HCT116 (cell line): ENCODE measurements at regions not wholly inside any gene's neighbourhood (a gene's known extent, or its start where the extent isn't known, plus 50 kb on each side); places are given as distances from the start of the nearest gene placed in this dataset.

Experiments used
- ATAC-seq: fragments of 200-7000 bp; cut with Tn5 transposase; 2 replicates; pipeline ENCODE4 v1.9.1; 2020; ENCODE audit warnings: mild to moderate bottlenecking, moderate library complexity
- BruUV-seq: library from RNA; stranded (reverse); fragments of 400-500 nt; replicated peaks from 2 replicates; lab custom pipeline; 2021; lab: Mats Ljungman, UMichigan
- CTCF ChIA-PET: fragments of 300-600 bp; sonication (Branson Sonifier 250); formaldehyde crosslinking; loops from one replicate; lab custom pipeline; 2021; ENCODE audit warnings: antibody characterized with exemption; lab: Charles Lee
- POLR2A ChIA-PET: fragments of 300-600, 350-600 bp; sonication (Branson Sonifier 250); formaldehyde crosslinking; loops from one replicate; lab custom pipeline; 2021; ENCODE audit warnings: antibody characterized with exemption; lab: Charles Lee
- RAD21 ChIA-PET, 2 experiments: fragments of 300-600 bp; sonication (Branson Sonifier 250); formaldehyde crosslinking; loops; one replicate each; lab custom pipeline; 2023; ENCODE audit warnings: low total read pairs in 2 of 2; ENCODE audit not compliant: uncharacterized antibody in 2 of 2, unreplicated experiment in 2 of 2, low non-redundant PET in 1 of 2; lab: Charles Lee
- DNase-seq: peaks from one replicate; pipeline ENCODE4 v3.0.0-alpha.2; 2010; ENCODE audit warnings: low read depth, low spot score
- H2AFZ ChIP-seq: fragments of 200-600 bp; shearing (Covaris generic), sonication (generic); 2 replicates; pipeline ENCODE4 v1.6.1; 2017; ENCODE audit warnings: low read depth, mixed run types, mixed read lengths, antibody characterized with exemption, low read length; ENCODE audit not compliant: poor library complexity, severe bottlenecking
- H3K27ac ChIP-seq: 2 replicates; pipeline ENCODE4 v1.5.1; 2012; ENCODE audit warnings: low read depth, low read length
- H3K27me3 ChIP-seq: fragments of 200-600 bp; sonication (generic); 2 replicates; pipeline ENCODE4 v1.6.1; 2016; ENCODE audit warnings: mixed run types, low read length, mixed read lengths; ENCODE audit not compliant: insufficient read depth
- H3K36me3 ChIP-seq, 2 experiments: fragments of 200-500 bp in 1 of 2; fragments of 200-600 bp in 1 of 2; sonication (Bioruptor generic) in 1 of 2; sonication (generic) in 1 of 2; 2 replicates each; pipeline versions ENCODE4 v1.5.1 to v1.6.1; 2014 to 2016; ENCODE audit warnings: low read length in 2 of 2, inconsistent platforms in 1 of 2, mixed read lengths in 1 of 2, mixed run types in 1 of 2; ENCODE audit not compliant: insufficient read depth in 2 of 2, control insufficient read depth in 1 of 2
- H3K4me1 ChIP-seq, 2 experiments: fragments of 200-600 bp in 1 of 2; sonication (generic) in 1 of 2; 2 replicates each; pipeline versions ENCODE4 v1.5.1 to v1.6.1; 2012 to 2017; ENCODE audit warnings: low read length in 2 of 2, inconsistent platforms in 1 of 2, mild to moderate bottlenecking in 1 of 2, mixed read lengths in 1 of 2, mixed run types in 1 of 2, moderate library complexity in 1 of 2; ENCODE audit not compliant: insufficient read depth in 2 of 2, control insufficient read depth in 1 of 2
- H3K4me2 ChIP-seq: fragments of 200-600 bp; sonication (generic); 2 replicates; pipeline ENCODE4 v1.6.1; 2017; ENCODE audit warnings: mixed run types, low read length, mixed read lengths
- H3K4me3 ChIP-seq, 2 experiments: fragments of 200-600 bp in 1 of 2; sonication (generic) in 1 of 2; replicated peaks in 1 of 2; 2 replicates each; pipeline ENCODE4 v1.5.1; 2011 to 2016; ENCODE audit warnings: low read length in 2 of 2, control low read depth in 1 of 2, low read depth in 1 of 2, mild to moderate bottlenecking in 1 of 2, mixed read lengths in 1 of 2, mixed run types in 1 of 2
- H3K79me2 ChIP-seq: fragments of 200-600 bp; sonication (generic); 2 replicates; pipeline ENCODE4 v1.6.1; 2017; ENCODE audit warnings: mild to moderate bottlenecking, mixed run types, low read length, moderate library complexity, mixed read lengths; ENCODE audit not compliant: insufficient read depth
- H3K9ac ChIP-seq: fragments of 200-600 bp; sonication (generic); 2 replicates; pipeline ENCODE4 v1.6.1; 2016; ENCODE audit warnings: low read length, mixed read lengths
- H3K9me2 ChIP-seq: fragments of 200-600 bp; sonication (generic), shearing (Covaris generic); 2 replicates; pipeline ENCODE4 v1.6.1; 2017; ENCODE audit warnings: mixed run types, mild to moderate bottlenecking, moderate library complexity; ENCODE audit not compliant: insufficient read depth
- H3K9me3 ChIP-seq, 2 experiments: fragments of 200-500 bp in 1 of 2; fragments of 200-600 bp in 1 of 2; sonication (Bioruptor generic) in 1 of 2; sonication (generic) in 1 of 2; 2 replicates each; pipeline ENCODE4 v1.6.1; 2014 to 2017; ENCODE audit warnings: low read length in 2 of 2, mixed read lengths in 2 of 2, inconsistent platforms in 1 of 2, low read depth in 1 of 2, mild to moderate bottlenecking in 1 of 2, mixed run types in 1 of 2, moderate library complexity in 1 of 2; ENCODE audit not compliant: control insufficient read depth in 1 of 2, insufficient read depth in 1 of 2
- H4K20me1 ChIP-seq: fragments of 200-600 bp; sonication (generic), shearing (Covaris generic); 2 replicates; pipeline ENCODE4 v1.6.1; 2017; ENCODE audit warnings: mixed run types, mild to moderate bottlenecking, moderate library complexity; ENCODE audit not compliant: insufficient read depth
- CBX3 ChIP-seq: IDR thresholded peaks from 2 replicates; pipeline ENCODE4 v1.6.1; 2012; ENCODE audit warnings: low read depth
- CEBPB ChIP-seq: IDR thresholded peaks from 2 replicates; pipeline ENCODE4 v1.6.1; 2012; ENCODE audit warnings: low read depth
- EGR1 ChIP-seq: IDR thresholded peaks from 2 replicates; pipeline ENCODE4 v1.6.1; 2012; ENCODE audit warnings: low read depth
- ELF1 ChIP-seq: IDR thresholded peaks from 2 replicates; pipeline ENCODE4 v1.6.1; 2012; ENCODE audit warnings: low read depth, borderline replicate concordance
- EZH2phosphoT487 ChIP-seq: fragments of 200-600 bp; IDR thresholded peaks from 2 replicates; pipeline ENCODE4 v1.6.1; 2018; ENCODE audit warnings: antibody characterized with exemption, borderline replicate concordance
- FOSL1 ChIP-seq: IDR thresholded peaks from 2 replicates; pipeline ENCODE4 v1.6.1; 2012; ENCODE audit warnings: low read depth
- POLR2A ChIP-seq: IDR thresholded peaks from 2 replicates; pipeline ENCODE4 v1.7.0; 2011; ENCODE audit warnings: borderline replicate concordance; ENCODE audit not compliant: insufficient read depth, insufficient read length; ENCODE audit errors: extremely low read depth
- RAD21 ChIP-seq: IDR thresholded peaks from 2 replicates; pipeline ENCODE4 v1.6.1; 2012; ENCODE audit warnings: low read depth, mild to moderate bottlenecking
- SRF ChIP-seq: IDR thresholded peaks from 2 replicates; pipeline ENCODE4 v1.6.1; 2012; ENCODE audit warnings: low read depth
- YY1 ChIP-seq: IDR thresholded peaks from 2 replicates; pipeline ENCODE4 v1.6.1; 2011; ENCODE audit warnings: low read length, low read depth, moderate library complexity, mild to moderate bottlenecking; ENCODE audit not compliant: insufficient replicate concordance; ENCODE audit errors: extremely low read depth
- ZNF274 ChIP-seq: fragments of 200-500 bp; sonication (Bioruptor generic); IDR thresholded peaks from 2 replicates; pipeline ENCODE4 v1.6.1; 2014; ENCODE audit warnings: mild to moderate bottlenecking, low read depth, low read length, inconsistent platforms
- intact Hi-C: fragments of 100-400 bp; cut with micrococcal nuclease; formaldehyde crosslinking; loops from 2 replicates; pipeline ENCODE4 v1.10.0; 2022
- TF ChIP-seq, protein P1 (sequence below), 3 experiments: fragments of 200-600 bp in 1 of 3; sonication (generic) in 1 of 3; IDR thresholded peaks in 2 of 3; conservative IDR thresholded peaks in 1 of 3; 2 replicates each; pipeline ENCODE4 v1.5.1; 2012 to 2017; ENCODE audit warnings: low read depth in 2 of 3, low read length in 2 of 3, antibody characterized with exemption in 1 of 3, borderline replicate concordance in 1 of 3, control low read depth in 1 of 3, mild to moderate bottlenecking in 1 of 3, mixed read lengths in 1 of 3, mixed run types in 1 of 3, moderate library complexity in 1 of 3; ENCODE audit not compliant: insufficient read depth in 1 of 3
- TF ChIP-seq, protein P2 (sequence below): IDR thresholded peaks from 2 replicates; pipeline ENCODE4 v1.6.1; 2011; ENCODE audit warnings: mild to moderate bottlenecking, low read length, moderate library complexity; ENCODE audit not compliant: insufficient replicate concordance; ENCODE audit errors: extremely low read depth
- TF ChIP-seq, protein P3 (sequence below): IDR thresholded peaks from 2 replicates; pipeline ENCODE4 v1.6.1; 2012
- TF ChIP-seq, protein P4 (sequence below): IDR thresholded peaks from 2 replicates; pipeline ENCODE4 v1.6.1; 2012; ENCODE audit warnings: low read depth

DNA sequence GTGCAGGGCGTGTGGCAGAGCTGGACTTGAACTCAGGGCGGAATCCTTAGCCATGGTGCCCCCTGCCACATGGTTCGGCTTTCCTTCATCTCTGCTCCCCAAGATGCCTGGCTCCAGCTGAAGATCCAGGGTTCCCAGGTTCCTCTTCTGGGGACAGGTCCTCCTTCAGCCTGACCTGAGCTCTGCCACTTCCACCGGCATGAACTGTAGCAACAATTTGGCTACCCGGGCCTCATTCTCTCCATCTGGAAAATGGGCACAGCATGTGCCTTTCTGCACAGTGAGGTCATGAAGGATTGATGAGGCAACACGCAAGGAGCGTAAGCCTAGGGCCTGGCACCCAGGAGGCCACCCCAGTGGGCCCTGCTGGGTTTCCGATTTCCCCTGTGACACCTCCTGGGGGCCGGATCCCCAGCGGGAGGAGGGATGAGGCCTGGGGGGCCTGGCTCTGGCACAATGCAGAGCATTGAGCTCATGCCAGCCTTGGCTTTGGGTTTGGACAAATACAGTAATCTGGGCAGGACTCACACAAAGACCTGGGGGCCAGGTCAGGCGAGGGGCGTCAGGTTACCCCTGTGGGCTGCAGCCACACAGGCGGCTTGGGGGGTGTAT lies 74.0 kb downstream of the CEBPB start (continued):
- TF ChIP-seq, protein P1, sequence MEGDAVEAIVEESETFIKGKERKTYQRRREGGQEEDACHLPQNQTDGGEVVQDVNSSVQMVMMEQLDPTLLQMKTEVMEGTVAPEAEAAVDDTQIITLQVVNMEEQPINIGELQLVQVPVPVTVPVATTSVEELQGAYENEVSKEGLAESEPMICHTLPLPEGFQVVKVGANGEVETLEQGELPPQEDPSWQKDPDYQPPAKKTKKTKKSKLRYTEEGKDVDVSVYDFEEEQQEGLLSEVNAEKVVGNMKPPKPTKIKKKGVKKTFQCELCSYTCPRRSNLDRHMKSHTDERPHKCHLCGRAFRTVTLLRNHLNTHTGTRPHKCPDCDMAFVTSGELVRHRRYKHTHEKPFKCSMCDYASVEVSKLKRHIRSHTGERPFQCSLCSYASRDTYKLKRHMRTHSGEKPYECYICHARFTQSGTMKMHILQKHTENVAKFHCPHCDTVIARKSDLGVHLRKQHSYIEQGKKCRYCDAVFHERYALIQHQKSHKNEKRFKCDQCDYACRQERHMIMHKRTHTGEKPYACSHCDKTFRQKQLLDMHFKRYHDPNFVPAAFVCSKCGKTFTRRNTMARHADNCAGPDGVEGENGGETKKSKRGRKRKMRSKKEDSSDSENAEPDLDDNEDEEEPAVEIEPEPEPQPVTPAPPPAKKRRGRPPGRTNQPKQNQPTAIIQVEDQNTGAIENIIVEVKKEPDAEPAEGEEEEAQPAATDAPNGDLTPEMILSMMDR (IDR thresholded peaks at IDR 0.05 in 2 of 3, conservative IDR thresholded peaks at IDR 0.05 in 1 of 3; ENCODE audit: borderline replicate concordance in 1 of 3, insufficient read depth in 1 of 3, low read depth in 2 of 3, low read length in 2 of 3): no peak

DNA sequence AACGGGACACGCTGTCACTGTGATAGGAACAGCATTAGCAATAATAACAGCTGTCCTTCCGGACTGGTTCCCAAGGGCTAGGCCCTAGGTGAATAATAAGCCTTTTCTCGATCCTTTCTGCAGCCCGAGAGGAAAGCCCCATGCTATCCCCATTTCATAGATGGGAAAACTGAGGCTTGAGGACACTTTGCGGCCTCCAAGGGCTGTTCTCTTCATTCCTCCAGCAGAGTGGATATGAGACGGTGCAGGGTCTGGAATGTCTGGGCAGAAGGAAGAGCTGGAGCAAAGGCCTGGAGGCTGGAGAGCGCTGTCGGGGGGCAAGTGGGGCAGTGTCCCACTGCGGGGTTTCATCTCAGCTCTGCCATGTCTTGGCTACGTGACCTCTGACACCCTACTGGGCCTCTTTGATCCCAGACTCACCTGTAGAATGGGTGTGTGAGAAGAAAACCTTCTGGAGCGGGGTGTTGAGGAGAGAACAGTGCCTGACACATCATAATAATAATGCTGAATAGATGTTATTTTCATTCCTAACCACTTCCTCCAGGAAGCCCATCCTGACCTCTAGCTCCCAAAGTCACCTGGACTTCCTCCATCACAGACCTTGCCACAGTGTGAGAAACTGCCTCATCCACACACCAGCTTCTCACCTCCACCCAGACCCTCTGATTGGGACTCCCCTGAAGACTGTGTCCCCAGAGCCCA lies 74.8 kb downstream of the CEBPB start:
- intact Hi-C loops: no loop called here
- Histone ChIP-seq H3K79me2 (no peaks in the 10 kb centered on the region), H3K9me2 (no peaks in the 10 kb centered on the region), H3K4me2 (peak overlapping the region; percentile 71), H3K9me3 (no peaks in the 10 kb centered on the region), H3K4me3 (no peak overlapping the region), H3K9ac (peak overlapping the region; percentile 30; the same call in 1 of the 2 replicates), H3K27me3 (no peaks in the 10 kb centered on the region), H4K20me1 (no peaks in the 10 kb centered on the region), H3K4me1 (peaks cover 42 to 54% of the 10 kb centered on the region in 2 experiments), H3K36me3 (no peaks in the 10 kb centered on the region), H2AFZ (no peak overlapping the region), H3K27ac (peak overlapping the region; percentile 19; the same call in 1 of the 2 replicates)
- ChIA-PET CTCF (no interaction called here), RAD21 (no interaction called here), POLR2A (interaction anchor here (1.5 to 2.9 kb wide), 2 partner anchors 19 to 22 kb away, joined by 4 to 11 read pairs; no protein-coding TSS in a partner anchor)
- DNase-seq: no peak
- ATAC-seq: no peak
- no TSS peak for BruUV-seq
- TF ChIP-seq EGR1 (no peak), RAD21 (no peak), CBX3 (no peak), CEBPB (no peak), SRF (no peak), YY1 (no peak), EZH2phosphoT487 (no peak), POLR2A (no peak), FOSL1 (no peak), ZNF274 (no peak), ELF1 (no peak)
- TF ChIP-seq, protein P2, sequence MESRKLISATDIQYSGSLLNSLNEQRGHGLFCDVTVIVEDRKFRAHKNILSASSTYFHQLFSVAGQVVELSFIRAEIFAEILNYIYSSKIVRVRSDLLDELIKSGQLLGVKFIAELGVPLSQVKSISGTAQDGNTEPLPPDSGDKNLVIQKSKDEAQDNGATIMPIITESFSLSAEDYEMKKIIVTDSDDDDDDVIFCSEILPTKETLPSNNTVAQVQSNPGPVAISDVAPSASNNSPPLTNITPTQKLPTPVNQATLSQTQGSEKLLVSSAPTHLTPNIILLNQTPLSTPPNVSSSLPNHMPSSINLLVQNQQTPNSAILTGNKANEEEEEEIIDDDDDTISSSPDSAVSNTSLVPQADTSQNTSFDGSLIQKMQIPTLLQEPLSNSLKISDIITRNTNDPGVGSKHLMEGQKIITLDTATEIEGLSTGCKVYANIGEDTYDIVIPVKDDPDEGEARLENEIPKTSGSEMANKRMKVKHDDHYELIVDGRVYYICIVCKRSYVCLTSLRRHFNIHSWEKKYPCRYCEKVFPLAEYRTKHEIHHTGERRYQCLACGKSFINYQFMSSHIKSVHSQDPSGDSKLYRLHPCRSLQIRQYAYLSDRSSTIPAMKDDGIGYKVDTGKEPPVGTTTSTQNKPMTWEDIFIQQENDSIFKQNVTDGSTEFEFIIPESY: no peak
- TF ChIP-seq, protein P3, sequence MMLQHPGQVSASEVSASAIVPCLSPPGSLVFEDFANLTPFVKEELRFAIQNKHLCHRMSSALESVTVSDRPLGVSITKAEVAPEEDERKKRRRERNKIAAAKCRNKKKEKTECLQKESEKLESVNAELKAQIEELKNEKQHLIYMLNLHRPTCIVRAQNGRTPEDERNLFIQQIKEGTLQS: no peak
- TF ChIP-seq, protein P4, sequence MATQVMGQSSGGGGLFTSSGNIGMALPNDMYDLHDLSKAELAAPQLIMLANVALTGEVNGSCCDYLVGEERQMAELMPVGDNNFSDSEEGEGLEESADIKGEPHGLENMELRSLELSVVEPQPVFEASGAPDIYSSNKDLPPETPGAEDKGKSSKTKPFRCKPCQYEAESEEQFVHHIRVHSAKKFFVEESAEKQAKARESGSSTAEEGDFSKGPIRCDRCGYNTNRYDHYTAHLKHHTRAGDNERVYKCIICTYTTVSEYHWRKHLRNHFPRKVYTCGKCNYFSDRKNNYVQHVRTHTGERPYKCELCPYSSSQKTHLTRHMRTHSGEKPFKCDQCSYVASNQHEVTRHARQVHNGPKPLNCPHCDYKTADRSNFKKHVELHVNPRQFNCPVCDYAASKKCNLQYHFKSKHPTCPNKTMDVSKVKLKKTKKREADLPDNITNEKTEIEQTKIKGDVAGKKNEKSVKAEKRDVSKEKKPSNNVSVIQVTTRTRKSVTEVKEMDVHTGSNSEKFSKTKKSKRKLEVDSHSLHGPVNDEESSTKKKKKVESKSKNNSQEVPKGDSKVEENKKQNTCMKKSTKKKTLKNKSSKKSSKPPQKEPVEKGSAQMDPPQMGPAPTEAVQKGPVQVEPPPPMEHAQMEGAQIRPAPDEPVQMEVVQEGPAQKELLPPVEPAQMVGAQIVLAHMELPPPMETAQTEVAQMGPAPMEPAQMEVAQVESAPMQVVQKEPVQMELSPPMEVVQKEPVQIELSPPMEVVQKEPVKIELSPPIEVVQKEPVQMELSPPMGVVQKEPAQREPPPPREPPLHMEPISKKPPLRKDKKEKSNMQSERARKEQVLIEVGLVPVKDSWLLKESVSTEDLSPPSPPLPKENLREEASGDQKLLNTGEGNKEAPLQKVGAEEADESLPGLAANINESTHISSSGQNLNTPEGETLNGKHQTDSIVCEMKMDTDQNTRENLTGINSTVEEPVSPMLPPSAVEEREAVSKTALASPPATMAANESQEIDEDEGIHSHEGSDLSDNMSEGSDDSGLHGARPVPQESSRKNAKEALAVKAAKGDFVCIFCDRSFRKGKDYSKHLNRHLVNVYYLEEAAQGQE: no peak
